ENCODE measurements at regions not wholly inside any gene's neighbourhood (a gene's known extent, or its start where the extent isn't known, plus 50 kb on each side); places are given as distances from the start of the nearest gene placed in this dataset.

- DNase-seq (ENCODE audit: low spot score) = no peak
These were observed 93.2 kb downstream of the PTCSC3 start for GRCh38 chr14:36083317-36083716.

- DNase-seq (ENCODE audit: low spot score) = no peak
These were observed 98.4 kb downstream of the PTCSC3 start for GRCh38 chr14:36078080-36078479.

- DNase-seq (ENCODE audit: low spot score) = no peak
These were observed 100.3 kb downstream of the PTCSC3 start for GRCh38 chr14:36076197-36076596.

GRCh38 chr14:36075203-36075602, 101.3 kb downstream of the PTCSC3 start:
- DNase-seq (ENCODE audit: low spot score) = no peak

- no peak for DNase-seq (ENCODE audit: low spot score)
These were observed 105.8 kb downstream of the PTCSC3 start for GRCh38 chr14:36070720-36071043.

GRCh38 chr14:36070031-36070719, 106.3 kb downstream of the PTCSC3 start:
- peak; percentile 59 for DNase-seq (ENCODE audit: low spot score)

- DNase-seq (ENCODE audit: low spot score) = peak; percentile 52
These were observed 107.0 kb downstream of the PTCSC3 start for GRCh38 chr14:36069535-36069900.

- peak; percentile 54 for DNase-seq (ENCODE audit: low spot score)
These were observed 107.6 kb downstream of the PTCSC3 start for GRCh38 chr14:36068777-36069534.

GRCh38 chr14:36067428-36068187, 108.9 kb downstream of the PTCSC3 start:
- DNase-seq (ENCODE audit: low spot score) = peak; percentile 80

GRCh38 chr14:36066636-36067035, 109.9 kb downstream of the PTCSC3 start:
- no peak for DNase-seq (ENCODE audit: low spot score)

GRCh38 chr14:36065831-36066230, 110.7 kb downstream of the PTCSC3 start:
- DNase-seq (ENCODE audit: low spot score) = no peak

- no peak for DNase-seq (ENCODE audit: low spot score)
These were observed 117.0 kb downstream of the PTCSC3 start for GRCh38 chr14:36059531-36059930.

- DNase-seq (ENCODE audit: low spot score) = peak; percentile 45
These were observed 118.9 kb downstream of the PTCSC3 start for GRCh38 chr14:36057452-36058116.

- no peak for DNase-seq (ENCODE audit: low spot score)
These were observed 119.7 kb downstream of the PTCSC3 start for GRCh38 chr14:36056845-36057244.

- DNase-seq (ENCODE audit: low spot score) = no peak
These were observed 120.8 kb downstream of the PTCSC3 start for GRCh38 chr14:36055681-36056225.

- no peak for DNase-seq (ENCODE audit: low spot score)
These were observed 121.5 kb downstream of the PTCSC3 start for GRCh38 chr14:36055052-36055378.

- DNase-seq (ENCODE audit: low spot score) = no peak
These were observed 122.0 kb downstream of the PTCSC3 start for GRCh38 chr14:36054353-36055051.

GRCh38 chr14:36052681-36053080, 123.8 kb downstream of the PTCSC3 start:
- DNase-seq (ENCODE audit: low spot score) = no peak

GRCh38 chr14:36052063-36052462, 124.5 kb downstream of the PTCSC3 start:
- no peak for DNase-seq (ENCODE audit: low spot score)

GRCh38 chr14:36048667-36049066, 127.9 kb downstream of the PTCSC3 start:
- no peak for DNase-seq (ENCODE audit: low spot score)

- no peak for DNase-seq (ENCODE audit: low spot score)
These were observed 128.6 kb downstream of the PTCSC3 start for GRCh38 chr14:36047912-36048311.

- DNase-seq (ENCODE audit: low spot score) = no peak
These were observed 140.8 kb downstream of the PTCSC3 start for GRCh38 chr14:36035675-36036074.

All from COLO829 (cell line).